ENCODE measurements at regions not wholly inside any gene's neighbourhood (a gene's known extent, or its start where the extent isn't known, plus 50 kb on each side); places are given as distances from the start of the nearest gene placed in this dataset.
"Not testable (repeated sequence)": the region's sequence is repeated elsewhere in the genome, so short reads cannot be mapped to it uniquely, and the experiment has no call there.

DNA sequence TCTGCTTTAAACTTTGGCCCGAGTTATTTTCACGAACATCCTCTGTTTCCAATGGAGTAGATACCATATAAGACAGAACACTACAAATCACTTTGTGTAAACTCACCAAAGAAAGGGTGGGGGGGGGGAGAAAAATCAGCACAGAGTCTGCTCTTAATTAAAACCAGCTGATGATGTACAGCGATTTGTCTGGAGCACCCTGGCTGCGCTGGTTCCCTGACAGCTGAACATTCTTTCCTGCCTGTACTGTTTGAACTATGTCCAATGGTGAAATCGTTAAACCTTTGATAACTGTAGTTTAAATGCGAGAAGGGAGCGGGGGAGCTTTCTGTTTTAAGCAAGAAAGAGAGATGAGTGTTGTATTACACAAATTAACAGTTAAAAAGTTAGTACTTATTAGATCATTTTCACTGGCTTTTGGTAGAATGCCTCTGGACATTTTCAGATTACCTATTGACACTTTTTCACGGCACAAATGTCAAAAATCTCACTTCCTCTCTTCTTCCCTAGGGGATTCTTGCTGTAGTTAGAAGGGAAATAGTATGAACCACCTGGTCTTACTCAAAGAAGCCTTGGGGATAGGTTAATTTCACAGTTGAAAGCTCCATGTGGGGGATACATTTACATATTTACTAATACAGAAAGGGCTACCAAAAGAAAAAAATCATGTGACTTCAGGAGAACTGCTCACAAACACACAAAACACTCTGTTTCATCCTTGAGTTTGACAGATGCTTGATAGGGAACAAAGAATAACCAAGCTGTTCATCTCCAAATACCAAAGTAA lies 140.2 kb upstream of the RUNX1 start:
- TF ChIP-seq, protein P1, sequence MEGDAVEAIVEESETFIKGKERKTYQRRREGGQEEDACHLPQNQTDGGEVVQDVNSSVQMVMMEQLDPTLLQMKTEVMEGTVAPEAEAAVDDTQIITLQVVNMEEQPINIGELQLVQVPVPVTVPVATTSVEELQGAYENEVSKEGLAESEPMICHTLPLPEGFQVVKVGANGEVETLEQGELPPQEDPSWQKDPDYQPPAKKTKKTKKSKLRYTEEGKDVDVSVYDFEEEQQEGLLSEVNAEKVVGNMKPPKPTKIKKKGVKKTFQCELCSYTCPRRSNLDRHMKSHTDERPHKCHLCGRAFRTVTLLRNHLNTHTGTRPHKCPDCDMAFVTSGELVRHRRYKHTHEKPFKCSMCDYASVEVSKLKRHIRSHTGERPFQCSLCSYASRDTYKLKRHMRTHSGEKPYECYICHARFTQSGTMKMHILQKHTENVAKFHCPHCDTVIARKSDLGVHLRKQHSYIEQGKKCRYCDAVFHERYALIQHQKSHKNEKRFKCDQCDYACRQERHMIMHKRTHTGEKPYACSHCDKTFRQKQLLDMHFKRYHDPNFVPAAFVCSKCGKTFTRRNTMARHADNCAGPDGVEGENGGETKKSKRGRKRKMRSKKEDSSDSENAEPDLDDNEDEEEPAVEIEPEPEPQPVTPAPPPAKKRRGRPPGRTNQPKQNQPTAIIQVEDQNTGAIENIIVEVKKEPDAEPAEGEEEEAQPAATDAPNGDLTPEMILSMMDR (IDR thresholded peaks at IDR 0.05; ENCODE audit: low read depth, low read length) = no peak
- no peak overlapping the region for H3K4me3 ChIP-seq (ENCODE audit: low read depth, low read length)

DNA sequence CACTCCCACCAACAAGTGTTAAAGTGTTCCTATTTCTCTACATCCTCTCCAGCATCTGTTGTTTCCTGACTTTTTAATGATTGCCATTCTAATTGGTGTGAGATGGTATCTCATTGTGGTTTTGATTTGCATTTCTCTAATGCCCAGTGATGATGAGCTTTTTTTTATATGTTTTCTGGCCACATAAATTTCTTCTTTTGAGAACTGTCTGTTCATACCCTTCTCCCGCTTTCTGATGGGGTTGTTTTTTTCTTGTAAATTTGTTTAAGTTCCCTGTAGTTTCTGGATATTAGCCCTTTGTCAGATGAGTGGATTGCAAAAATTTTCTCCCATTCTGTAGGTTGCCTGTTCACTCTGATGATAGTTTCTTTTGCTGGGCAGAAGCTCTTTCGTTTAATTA lies 134.3 kb upstream of the RUNX1 start:
- not testable (repeated sequence) for H3K4me3 ChIP-seq (ENCODE audit: low read depth, low read length)

DNA sequence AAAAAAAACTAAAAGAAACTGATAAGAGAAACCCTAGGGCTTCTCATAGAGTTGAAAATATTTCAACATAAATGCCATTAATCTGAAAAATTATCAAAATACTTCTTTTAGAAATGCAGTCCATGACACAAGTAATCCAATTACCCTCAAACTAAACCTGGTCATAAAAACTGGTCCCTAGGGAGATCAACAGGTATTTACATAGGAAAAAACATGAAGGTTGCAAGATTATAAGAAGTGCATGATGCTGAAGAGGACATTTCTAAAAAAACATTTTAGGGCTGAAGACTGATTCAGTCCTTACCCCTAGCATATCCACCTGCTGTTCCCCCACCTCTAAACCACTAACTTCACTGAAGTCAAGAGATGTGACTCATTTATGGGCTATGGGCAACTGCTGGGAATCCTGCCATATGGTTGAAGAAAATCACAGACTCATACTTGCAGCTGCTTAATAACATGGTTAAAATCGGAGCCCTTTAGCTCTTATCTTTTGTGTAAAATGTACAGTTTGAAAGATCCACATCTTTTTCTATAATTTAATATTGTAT lies 131.0 kb upstream of the RUNX1 start:
- TF ChIP-seq, protein P1 (IDR thresholded peaks at IDR 0.05; ENCODE audit: low read depth, low read length) = no peak

DNA sequence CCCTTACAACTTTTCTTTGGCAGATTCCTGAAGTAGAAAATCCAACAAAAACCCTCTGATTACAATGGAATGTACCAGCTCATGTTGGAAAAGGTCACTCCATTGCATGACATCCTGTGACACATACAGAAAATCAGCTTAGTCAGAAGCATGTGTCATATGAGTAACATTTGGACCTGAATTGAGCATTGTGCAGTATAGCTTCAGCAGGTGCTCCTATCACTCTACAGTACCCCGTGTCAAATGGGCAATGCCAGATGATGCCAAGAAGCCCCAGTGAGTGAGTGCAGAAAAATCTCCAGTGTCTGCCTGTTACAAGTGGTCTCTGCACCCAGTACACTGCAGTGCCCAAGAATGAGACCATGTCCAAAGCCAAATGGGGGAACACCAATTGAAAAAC lies 129.7 kb upstream of the RUNX1 start:
- no peak overlapping the region for H3K4me3 ChIP-seq (ENCODE audit: low read depth, low read length)
- TF ChIP-seq, protein P1 (IDR thresholded peaks at IDR 0.05; ENCODE audit: low read depth, low read length) = no peak

More for the DNA sequence above, 131.0 kb upstream of the RUNX1 start:
- no peak overlapping the region for H3K4me3 ChIP-seq (ENCODE audit: low read depth, low read length)

DNA sequence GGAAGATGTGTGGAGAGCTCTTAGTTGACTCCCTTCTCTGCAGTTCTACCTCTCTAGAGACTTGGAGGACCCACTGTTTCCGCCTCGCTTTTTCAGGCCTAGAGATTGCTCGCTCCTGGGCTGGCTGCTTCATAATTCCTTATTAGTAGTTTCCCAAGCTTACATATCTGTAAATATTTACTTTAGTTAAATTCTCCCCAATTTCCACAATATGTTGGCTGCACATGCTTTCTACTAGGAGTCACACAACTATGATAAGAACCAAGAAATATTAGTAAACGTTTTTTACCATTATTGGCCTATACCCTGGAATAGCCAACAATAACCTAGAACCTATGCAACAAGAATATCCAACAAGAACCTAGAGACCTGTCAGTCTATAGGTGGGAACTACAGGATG lies 129.0 kb upstream of the RUNX1 start:
- H3K4me3 ChIP-seq (ENCODE audit: low read depth, low read length) = no peak overlapping the region
- TF ChIP-seq, protein P1 (IDR thresholded peaks at IDR 0.05; ENCODE audit: low read depth, low read length) = no peak

DNA sequence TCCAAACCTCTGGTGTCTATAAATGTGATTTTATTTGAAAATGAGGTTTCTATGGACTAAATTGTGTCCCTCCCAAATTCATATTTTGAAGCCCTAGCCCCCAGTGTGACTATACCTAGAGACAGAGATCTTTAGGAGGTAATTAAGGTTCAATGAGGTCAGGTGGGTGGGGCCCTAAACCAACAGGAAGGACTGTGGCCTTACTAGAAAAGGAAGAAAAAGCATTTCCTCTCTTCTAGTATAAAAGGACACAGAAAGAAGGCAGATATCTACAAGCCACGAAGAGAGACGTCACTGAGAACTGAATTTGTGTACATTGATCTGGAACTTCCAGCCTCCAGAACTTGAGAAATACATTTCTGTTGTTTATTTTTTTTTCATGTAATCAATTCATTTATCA lies 123.1 kb upstream of the RUNX1 start:
- no peak overlapping the region for H3K4me3 ChIP-seq (ENCODE audit: low read depth, low read length)
- TF ChIP-seq, protein P1 (IDR thresholded peaks at IDR 0.05; ENCODE audit: low read depth, low read length) = no peak

DNA sequence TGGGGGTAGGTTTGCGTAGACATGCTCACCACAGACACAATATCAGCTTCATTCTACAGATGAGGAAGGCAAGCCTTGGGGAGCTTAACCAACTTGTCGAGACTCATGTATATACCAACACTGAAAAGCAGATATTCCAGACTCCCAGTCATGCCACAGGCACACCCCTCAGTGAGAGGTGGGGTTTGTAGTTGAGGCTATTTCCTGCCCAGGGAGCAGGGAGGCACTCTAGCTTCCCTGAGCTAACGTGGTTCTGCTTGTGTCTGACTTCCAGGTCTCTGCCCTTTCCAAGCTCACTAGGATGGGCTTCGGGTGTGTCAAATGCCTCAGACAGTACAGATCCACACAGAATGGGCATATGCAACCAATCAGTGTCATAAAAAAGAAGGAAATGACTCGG lies 122.3 kb upstream of the RUNX1 start:
- H3K4me3 ChIP-seq (ENCODE audit: low read depth, low read length) = no peak overlapping the region
- TF ChIP-seq, protein P1 (IDR thresholded peaks at IDR 0.05; ENCODE audit: low read depth, low read length) = no peak
